ENCODE measurements at regions not wholly inside any gene's neighbourhood (a gene's known extent, or its start where the extent isn't known, plus 50 kb on each side); places are given as distances from the start of the nearest gene placed in this dataset.

DNA sequence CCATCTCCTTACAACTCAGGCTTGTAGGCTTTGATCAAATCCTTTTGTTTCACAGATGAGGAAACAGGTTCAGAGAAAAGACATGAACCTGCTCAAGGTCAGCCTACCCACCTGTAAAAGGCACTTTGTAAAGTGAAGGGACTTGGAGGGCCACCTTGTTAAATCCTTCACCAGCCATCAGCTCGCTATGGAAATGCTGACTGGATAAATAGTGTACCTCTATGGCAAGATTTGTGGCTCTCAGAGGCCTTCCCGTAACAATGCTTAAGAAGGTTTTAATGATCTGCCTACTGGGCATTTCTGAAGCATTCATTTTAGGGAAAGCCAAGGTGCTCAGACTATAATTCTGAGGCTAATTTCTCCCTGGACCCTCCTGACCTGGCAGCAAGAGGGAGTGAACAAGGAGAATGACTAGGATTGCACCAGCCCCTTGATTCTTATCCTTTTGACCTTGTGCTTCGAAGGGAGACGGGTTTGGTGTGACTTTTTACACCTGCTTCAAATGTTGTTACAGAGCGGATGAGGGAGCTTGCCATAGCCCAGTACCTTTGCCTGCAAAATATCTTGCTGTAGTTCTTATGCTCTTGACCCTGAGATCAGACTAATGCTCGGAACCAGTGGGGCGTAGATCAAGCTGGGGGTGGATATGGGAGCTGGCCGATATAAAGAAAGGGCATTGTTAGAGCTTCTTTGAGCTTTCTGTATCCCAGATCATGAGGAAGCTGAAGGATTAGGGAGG is 90.9 kb upstream of the CXCR4 start (continued):
- no peak for TF ChIP-seq RELB (IDR thresholded peaks at IDR 0.05; ENCODE audit: low read depth)
- TF ChIP-seq, protein P1, sequence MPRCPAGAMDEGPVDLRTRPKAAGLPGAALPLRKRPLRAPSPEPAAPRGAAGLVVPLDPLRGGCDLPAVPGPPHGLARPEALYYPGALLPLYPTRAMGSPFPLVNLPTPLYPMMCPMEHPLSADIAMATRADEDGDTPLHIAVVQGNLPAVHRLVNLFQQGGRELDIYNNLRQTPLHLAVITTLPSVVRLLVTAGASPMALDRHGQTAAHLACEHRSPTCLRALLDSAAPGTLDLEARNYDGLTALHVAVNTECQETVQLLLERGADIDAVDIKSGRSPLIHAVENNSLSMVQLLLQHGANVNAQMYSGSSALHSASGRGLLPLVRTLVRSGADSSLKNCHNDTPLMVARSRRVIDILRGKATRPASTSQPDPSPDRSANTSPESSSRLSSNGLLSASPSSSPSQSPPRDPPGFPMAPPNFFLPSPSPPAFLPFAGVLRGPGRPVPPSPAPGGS (IDR thresholded peaks at IDR 0.05; ENCODE audit: borderline replicate concordance, insufficient read depth, low read depth, low read length, poor library complexity, severe bottlenecking), result no peak
- TF ChIP-seq HCFC1 (IDR thresholded peaks at IDR 0.05; ENCODE audit: low read length), result no peak

GRCh38 chr2:136207665-136208064 is 89.7 kb upstream of the CXCR4 start:
- Histone ChIP-seq H3K9ac (ENCODE audit: control insufficient read depth, insufficient read depth, low read length) (no peak overlapping the region), H3K27ac (ENCODE audit: control insufficient read depth, insufficient read depth) (no peak overlapping the region), H2AFZ (ENCODE audit: control insufficient read depth, low read depth, low read length) (no peak overlapping the region), H3K79me2 (ENCODE audit: control insufficient read depth, insufficient read depth, low read length) (no peaks in the 10 kb centered on the region), H3K9me3 (replicated peaks; ENCODE audit: control insufficient read depth, insufficient read depth, low read length) (no peaks in the 10 kb centered on the region; the same call in 2 of the 3 replicates), H3K4me3 (no peak overlapping the region), H3K4me1 (ENCODE audit: control insufficient read depth, insufficient read depth, low read length) (peaks cover 21% of the 10 kb centered on the region), H4K20me1 (ENCODE audit: control insufficient read depth, insufficient read depth) (no peaks in the 10 kb centered on the region), H3K27me3 (replicated peaks in 1 of 2; ENCODE audit: control insufficient read depth in 2 of 2, insufficient read depth in 2 of 2, low read length in 1 of 2) (no peaks in the 10 kb centered on the region; a peak in 1 of 4 replicates), H3K4me2 (ENCODE audit: control insufficient read depth, insufficient read depth) (peak overlapping the region; percentile 43; the same call in 1 of the 2 replicates), H3K36me3 (ENCODE audit: control insufficient read depth in 2 of 2, insufficient read depth in 2 of 2, low read length in 1 of 2) (no peaks in the 10 kb centered on the region)
- BruUV-seq (replicated peaks), result TSS peak; percentile 95
- no peak for DNase-seq (ENCODE audit: low read depth, low spot score)
- FAIRE-seq, result no peak
- intact Hi-C loops (cut with micrococcal nuclease; ENCODE audit: unreplicated experiment) (loop anchor here (2.0 to 5.0 kb wide), 6 partner anchors 47 to 295 kb away; no protein-coding TSS in a partner anchor), in situ Hi-C loops (cut with MboI) (no loop called here)
- RAD21 ChIA-PET (ENCODE audit: unreplicated experiment), result interaction anchor here (0.6 to 4.5 kb wide), 31 partner anchors 10 to 289 kb away, joined by 3 to 124 read pairs (median 10); no protein-coding TSS in a partner anchor
- WGBS (ENCODE audit: insufficient coverage, insufficient replicate concordance, low lambda C conversion rate, missing lambda C conversion rate), result 17% methylated on average over 2 of the region's 2 CpGs
- peak; percentile 27 for ATAC-seq
- SMC1A ChIA-PET (ENCODE audit: uncharacterized antibody, unreplicated experiment), result interaction anchor here (0.5 to 10.8 kb wide), 45 partner anchors 9 to 289 kb away, joined by 3 to 202 read pairs (median 7); no protein-coding TSS in a partner anchor
- CTCF ChIA-PET, result interaction anchor here (0.7 to 2.3 kb wide), 13 partner anchors 9 to 210 kb away, joined by 3 to 13 read pairs (median 4); no protein-coding TSS in a partner anchor
- POLR2A ChIA-PET, result interaction anchor here (0.6 to 7.8 kb wide), 15 partner anchors 31 to 156 kb away, joined by 3 to 56 read pairs (median 7); no protein-coding TSS in a partner anchor
- TF ChIP-seq SMAD1 (IDR thresholded peaks at IDR 0.05; ENCODE audit: low read depth, partially characterized antibody) (peak; percentile 17), RELA (IDR thresholded peaks at IDR 0.05; ENCODE audit: borderline replicate concordance, partially characterized antibody) (no peak), RCOR1 (conservative IDR thresholded peaks at IDR 0.05; ENCODE audit: low read depth, low read length) (no peak), BCLAF1 (IDR thresholded peaks at IDR 0.05) (no peak), SMARCA5 (IDR thresholded peaks at IDR 0.05) (peak; percentile 23; the same call in 1 of the 2 replicates), POLR2A (IDR thresholded peaks at IDR 0.05; ENCODE audit: low read depth, low read length) (no peak), CREB1 (IDR thresholded peaks at IDR 0.05; ENCODE audit: low read depth) (no peak), POU2F2 (IDR thresholded peaks at IDR 0.05; ENCODE audit: borderline replicate concordance, low read depth, low read length) (no peak), MAX (IDR thresholded peaks at IDR 0.05; ENCODE audit: low read depth, low read length) (no peak), ZNF384 (IDR thresholded peaks at IDR 0.05; ENCODE audit: borderline replicate concordance, low read depth, low read length) (no peak)

Measured in GM12878 (cell line).